ENCODE measurements at regions not wholly inside any gene's neighbourhood (a gene's known extent, or its start where the extent isn't known, plus 50 kb on each side); places are given as distances from the start of the nearest gene placed in this dataset.

GRCh38 chr5:66358741-66359140 lies 214.6 kb downstream of the SREK1 start:
- no peak for TF ChIP-seq CTCF (IDR thresholded peaks at IDR 0.05)
- no peak for TF ChIP-seq YY1 (IDR thresholded peaks at IDR 0.05; ENCODE audit: low read depth)
- no peak for TF ChIP-seq MEF2A (IDR thresholded peaks at IDR 0.05; ENCODE audit: borderline replicate concordance, low read depth)
- no peak for TF ChIP-seq POLR2AphosphoS5 (IDR thresholded peaks at IDR 0.05; ENCODE audit: low read depth, low read length)
- no peak for TF ChIP-seq TEAD4 (IDR thresholded peaks at IDR 0.05; ENCODE audit: borderline replicate concordance, insufficient read depth)
- no peak for TF ChIP-seq GABPA (IDR thresholded peaks at IDR 0.05; ENCODE audit: low read depth)
- no peak for TF ChIP-seq REST (IDR thresholded peaks at IDR 0.05; ENCODE audit: low read depth, low read length)
- TF ChIP-seq EP300 (IDR thresholded peaks at IDR 0.05; ENCODE audit: borderline replicate concordance in 1 of 2, low read depth in 1 of 2, low read length in 1 of 2), result no peak
- no peak for TF ChIP-seq RFX5 (IDR thresholded peaks at IDR 0.05; ENCODE audit: low read length)
- TF ChIP-seq USF1 (IDR thresholded peaks at IDR 0.05; ENCODE audit: borderline replicate concordance, low read depth), result no peak
- no peak for TF ChIP-seq SIN3A (IDR thresholded peaks at IDR 0.05; ENCODE audit: borderline replicate concordance, low read depth, low read length)
- no peak for TF ChIP-seq ZBTB33 (IDR thresholded peaks at IDR 0.05; ENCODE audit: borderline replicate concordance, low read depth)
- no peak for TF ChIP-seq RCOR1 (IDR thresholded peaks at IDR 0.05; ENCODE audit: low read length)
- no peak for TF ChIP-seq MAX (IDR thresholded peaks at IDR 0.05; ENCODE audit: low read depth)
